Panc1 (cell line): ENCODE measurements at regions not wholly inside any gene's neighbourhood (a gene's known extent, or its start where the extent isn't known, plus 50 kb on each side); places are given as distances from the start of the nearest gene placed in this dataset.

Experiments
- CTCF ChIP-seq: fragments of 450-650 bp; IDR thresholded peaks from 2 replicates; pipeline ENCODE4 v1.5.1; 2017; ENCODE audit warnings: mild to moderate bottlenecking
- REST ChIP-seq, 2 experiments: IDR thresholded peaks; 2 replicates each; pipeline ENCODE4 v1.6.1; 2011 to 2012; ENCODE audit warnings: low read depth in 2 of 2, control low read depth in 1 of 2, low read length in 1 of 2, mild to moderate bottlenecking in 1 of 2, moderate library complexity in 1 of 2; ENCODE audit not compliant: insufficient read depth in 1 of 2

GRCh38 chr10:36739884-36740445, 385.4 kb upstream of the ANKRD30A start:
- TF ChIP-seq CTCF (no peak), REST (IDR thresholded peaks at IDR 0.05; ENCODE audit: insufficient read depth in 1 of 2, low read depth in 2 of 2, low read length in 1 of 2) (no peak)
